SIG-M5 treated with dmso at 0.1 percent for 504 hours (cell line): ENCODE measurements at regions not wholly inside any gene's neighbourhood (a gene's known extent, or its start where the extent isn't known, plus 50 kb on each side); places are given as distances from the start of the nearest gene placed in this dataset.
"Not testable (repeated sequence)": the region's sequence is repeated elsewhere in the genome, so short reads cannot be mapped to it uniquely, and the experiment has no call there.

Experiments used
- DNase-seq: peaks from one replicate; lab custom pipeline; 2025; ENCODE audit not compliant: unreplicated experiment; lab: John Stamatoyannopoulos, UW

DNA sequence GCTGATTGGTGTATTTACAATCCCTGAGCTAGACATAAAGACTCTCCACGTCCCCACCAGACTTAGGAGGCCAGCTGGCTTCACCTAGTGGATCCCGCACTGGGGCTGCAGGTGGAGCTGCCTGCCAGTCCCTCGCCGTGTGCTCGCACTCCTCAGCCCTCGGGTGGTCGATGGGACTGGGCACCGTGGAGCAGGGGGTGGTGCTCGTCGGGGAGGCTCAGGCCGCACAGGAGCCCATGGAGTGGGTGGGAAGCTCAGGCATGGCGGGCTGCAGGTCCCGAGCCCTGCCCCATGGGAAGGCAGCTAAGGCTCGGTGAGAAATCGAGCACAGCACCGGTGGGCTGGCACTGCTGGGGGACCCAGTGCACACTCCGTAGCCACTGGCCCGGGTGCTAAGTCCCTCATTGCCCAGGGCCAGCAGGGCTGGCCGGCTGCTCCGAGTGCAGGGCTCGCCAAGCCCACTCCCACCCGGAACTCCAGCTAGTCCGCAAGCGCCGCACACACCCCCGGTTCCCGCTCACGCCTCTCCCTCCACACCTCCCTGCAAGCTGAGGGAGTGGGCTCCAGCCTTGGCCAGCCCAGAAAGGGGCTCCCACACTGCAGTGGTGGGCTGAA lies 1441.2 kb upstream of the ACVR2A start:
- DNase-seq: not testable (repeated sequence)

GRCh38 chr2:146392631-146393030 lies 1452.2 kb upstream of the ACVR2A start:
- DNase-seq: no peak

DNA sequence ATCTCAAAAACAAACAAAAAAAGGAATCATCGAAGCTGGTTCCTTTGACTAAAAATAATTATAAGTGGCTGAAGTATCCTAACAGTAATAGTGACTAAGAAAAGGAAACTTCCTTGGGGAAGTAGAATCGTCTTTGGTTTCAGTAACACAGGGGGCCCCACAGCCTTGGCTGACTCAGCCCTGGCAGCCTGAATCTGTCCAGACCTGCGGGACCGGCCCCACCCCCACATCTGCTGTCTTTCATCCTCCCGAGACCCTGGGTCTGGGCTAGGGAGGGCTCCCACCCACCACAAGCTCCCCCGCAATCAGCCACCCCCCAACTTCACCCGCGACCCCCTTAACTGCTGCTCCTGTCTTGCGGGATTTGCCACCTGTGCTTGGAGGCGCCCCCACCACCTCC lies 1452.6 kb upstream of the ACVR2A start:
- no peak for DNase-seq

DNA sequence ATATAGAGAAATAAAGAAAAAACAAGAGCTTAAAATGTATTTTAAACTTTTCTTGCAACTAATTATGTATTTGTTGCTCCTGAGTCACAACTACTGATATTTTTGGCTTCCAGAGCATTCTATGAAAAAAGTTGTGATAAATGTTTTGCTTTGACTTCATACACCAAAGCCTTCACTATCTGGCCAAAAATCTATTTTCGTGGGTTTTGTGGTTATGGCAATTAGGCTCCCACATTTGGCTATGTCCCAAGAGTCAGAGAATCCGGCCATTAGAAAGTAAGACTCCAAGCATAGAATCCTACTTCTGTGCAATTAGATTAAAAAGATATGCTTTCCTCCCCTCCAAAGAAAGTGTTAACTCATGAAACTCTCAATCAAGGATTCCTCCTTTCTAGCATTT lies 1456.1 kb upstream of the ACVR2A start:
- no peak for DNase-seq

GRCh38 chr2:146386096-146386495 lies 1458.7 kb upstream of the ACVR2A start:
- DNase-seq: no peak

- DNase-seq: no peak
These were observed 1459.8 kb upstream of the ACVR2A start for GRCh38 chr2:146385031-146385430.

DNA sequence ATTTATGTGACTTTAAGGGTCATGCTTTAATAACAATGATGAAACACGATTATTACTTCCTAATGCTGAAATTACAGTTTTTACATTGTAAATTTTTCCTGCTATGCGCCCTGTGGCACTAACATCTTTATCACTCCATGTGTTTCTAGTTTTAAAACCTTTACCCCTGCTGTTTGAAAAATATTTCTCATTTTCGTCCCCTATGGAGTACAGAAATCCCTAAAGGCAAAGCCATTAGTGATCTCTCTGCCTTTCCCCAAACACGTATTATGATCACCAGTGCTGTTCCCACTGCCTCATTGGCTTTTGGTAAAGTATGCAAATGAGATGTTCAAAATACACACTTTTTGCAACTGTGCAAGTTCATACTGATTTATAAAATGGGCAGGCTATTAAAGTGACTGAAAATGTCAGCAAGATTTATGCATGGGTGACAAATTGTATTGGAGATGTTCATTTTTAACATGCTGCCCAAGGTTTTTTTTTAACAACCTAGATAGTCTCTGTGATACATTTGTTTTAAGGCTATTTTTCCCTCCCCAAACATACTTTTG lies 1468.2 kb upstream of the ACVR2A start:
- DNase-seq: no peak

DNA sequence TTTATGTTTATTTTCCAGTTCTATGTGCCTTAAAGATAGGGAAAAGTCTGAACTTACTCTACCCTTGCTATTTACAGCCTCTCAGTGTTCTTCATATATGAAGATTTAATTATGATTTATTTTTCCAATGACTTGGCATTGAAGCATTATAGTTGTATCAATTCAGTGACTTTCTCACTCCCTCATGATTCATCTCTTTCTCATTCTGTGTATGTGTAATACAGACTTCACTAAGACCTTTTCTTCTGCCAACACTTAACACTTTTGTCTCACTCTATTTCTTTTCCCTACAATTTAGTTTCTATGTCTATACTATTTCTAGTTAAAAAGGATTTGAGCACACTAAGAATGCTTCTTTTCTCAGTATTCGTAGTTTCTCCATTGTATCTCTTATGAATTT lies 1470.3 kb upstream of the ACVR2A start:
- DNase-seq: no peak

DNA sequence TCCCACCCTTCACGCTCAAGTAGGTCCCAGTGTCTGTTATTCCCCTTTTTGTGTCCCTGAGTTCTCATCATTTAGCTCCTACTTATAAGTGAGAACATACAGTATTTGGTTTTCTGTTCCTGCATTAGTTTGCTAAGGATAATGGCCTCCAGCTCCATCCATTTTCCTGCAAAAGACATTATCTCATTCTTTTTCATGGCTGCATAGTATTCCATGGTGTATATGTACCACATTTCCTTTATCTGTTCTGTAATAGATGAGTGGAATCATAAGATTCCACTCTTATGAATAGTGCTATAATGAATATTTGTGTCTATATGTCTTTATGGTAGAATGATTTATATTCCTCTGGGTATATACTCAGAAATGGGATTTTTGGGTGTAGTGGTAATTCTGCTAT lies 1473.5 kb upstream of the ACVR2A start:
- not testable (repeated sequence) for DNase-seq

DNA sequence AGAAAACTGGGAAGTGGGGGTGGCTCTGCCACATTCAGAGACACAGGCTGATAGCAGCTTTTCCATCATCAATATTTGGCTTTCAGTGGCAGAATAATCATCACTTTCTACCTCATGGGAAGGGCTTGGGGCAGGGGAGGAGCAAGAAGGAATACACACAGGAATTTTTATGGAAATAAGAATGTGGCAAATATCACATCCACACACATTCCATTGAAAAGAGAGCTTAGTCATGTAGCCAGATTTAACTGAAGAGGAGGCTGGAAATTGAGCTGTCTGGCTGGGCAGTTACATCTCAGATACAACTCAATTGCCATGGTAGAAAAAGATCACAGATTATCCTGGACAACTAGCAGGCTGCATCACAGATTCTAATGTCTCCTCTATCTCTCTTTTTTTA lies 1474.0 kb upstream of the ACVR2A start:
- no peak for DNase-seq

GRCh38 chr2:146366276-146366675 lies 1478.6 kb upstream of the ACVR2A start:
- DNase-seq: no peak

GRCh38 chr2:146365041-146365440 lies 1479.8 kb upstream of the ACVR2A start:
- no peak for DNase-seq

- no peak for DNase-seq
These were observed 1481.1 kb upstream of the ACVR2A start for GRCh38 chr2:146363731-146364130.

GRCh38 chr2:146351689-146352088 lies 1493.1 kb upstream of the ACVR2A start:
- DNase-seq: no peak

- DNase-seq: no peak
These were observed 1495.5 kb upstream of the ACVR2A start for GRCh38 chr2:146349334-146349733.

DNA sequence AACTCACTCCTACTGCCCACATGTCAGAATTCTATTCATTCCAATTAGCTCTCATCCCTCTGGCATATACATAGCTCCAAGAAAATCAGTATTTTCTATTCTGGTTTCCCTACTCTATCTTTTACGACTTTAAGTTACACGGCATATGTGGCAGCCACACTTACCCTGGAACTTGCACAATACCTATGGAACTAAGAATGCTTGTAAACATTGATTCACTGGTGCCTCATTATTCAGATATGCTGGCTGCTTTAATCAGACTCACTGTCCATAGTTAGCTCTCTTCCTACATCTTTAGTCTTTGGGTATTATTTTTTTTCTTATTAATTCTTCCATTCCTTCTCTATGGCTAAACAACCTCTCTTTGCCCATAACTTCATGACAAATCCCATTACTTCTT lies 1519.9 kb upstream of the ACVR2A start:
- DNase-seq: no peak

- no peak for DNase-seq
These were observed 1521.3 kb upstream of the ACVR2A start for GRCh38 chr2:146323564-146323963.

DNA sequence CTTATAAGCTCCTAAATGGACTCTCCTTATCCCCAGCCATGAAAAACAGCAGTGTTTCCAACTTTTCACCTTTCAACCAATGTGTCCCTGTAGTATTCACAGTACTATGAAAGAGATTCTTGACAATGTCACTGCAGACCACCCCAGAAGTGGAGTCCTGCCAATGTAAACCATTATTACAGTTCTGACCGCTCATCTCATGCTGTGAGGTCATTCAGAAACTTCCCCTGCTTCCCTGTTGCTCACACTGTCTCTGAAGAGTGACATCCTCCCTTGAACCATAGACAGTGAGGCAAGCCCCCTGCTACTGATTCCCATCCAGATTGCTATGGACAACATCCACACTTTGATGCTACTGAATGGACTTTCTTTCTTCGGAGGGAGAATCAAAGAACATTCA lies 1523.7 kb upstream of the ACVR2A start:
- no peak for DNase-seq

DNA sequence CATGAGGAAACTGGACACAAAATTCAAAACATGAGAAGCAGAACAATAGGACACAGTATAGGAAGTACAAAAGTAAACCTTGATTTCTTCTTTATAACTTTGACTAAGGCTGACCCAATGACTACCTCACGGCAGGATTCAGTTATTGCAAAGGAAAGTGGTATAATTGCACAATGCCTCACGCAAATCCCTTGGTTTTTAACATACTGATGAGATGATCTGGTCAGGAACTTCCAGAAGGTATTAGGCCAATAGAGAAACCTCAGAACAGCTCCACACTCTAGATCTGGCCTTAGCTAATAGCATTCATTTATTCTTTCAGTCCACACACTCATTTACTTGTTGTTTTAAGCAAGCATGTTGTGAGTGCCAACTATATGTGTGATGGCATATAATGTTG lies 1526.9 kb upstream of the ACVR2A start:
- no peak for DNase-seq

DNA sequence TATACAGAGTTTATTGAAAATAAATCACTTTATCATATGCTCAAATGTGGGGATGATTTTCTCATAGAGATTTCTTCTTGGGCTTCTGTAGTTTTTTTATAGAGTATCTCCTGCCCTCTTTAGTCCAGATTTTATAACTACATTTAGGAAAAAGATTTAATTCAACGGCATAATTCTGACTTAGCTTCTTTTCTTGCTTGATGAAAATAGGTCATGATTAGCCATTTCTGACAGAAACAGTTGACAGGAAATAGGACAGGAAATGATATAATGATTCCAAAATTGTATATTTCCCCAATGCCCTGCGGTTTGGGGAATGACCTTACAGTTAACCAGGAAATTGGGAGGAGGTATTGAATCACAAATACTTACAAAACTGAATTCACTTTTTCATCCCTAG lies 1531.9 kb upstream of the ACVR2A start:
- no peak for DNase-seq

- no peak for DNase-seq
These were observed 1539.7 kb upstream of the ACVR2A start for GRCh38 chr2:146305164-146305563.

- no peak for DNase-seq
These were observed 1543.5 kb upstream of the ACVR2A start for GRCh38 chr2:146301287-146301686.

GRCh38 chr2:146295080-146295670 lies 1549.7 kb upstream of the ACVR2A start:
- no peak for DNase-seq
